Esophagus mucosa (tissue), 1 donor: ENCODE measurements at regions not wholly inside any gene's neighbourhood (a gene's known extent, or its start where the extent isn't known, plus 50 kb on each side); places are given as distances from the start of the nearest gene placed in this dataset.

ENCODE experiments used
- ATAC-seq: fragments of 200-7000 bp; cut with Tn5 transposase; one replicate; pipeline ENCODE4 v1.9.1; 2020
- donor health status: DM: yes; HTN: yes; CAD: no.

GRCh38 chr7:124692425-124692824 lies 73.2 kb downstream of the GPR37 start:
- no peak for ATAC-seq

- no peak for ATAC-seq
Measured at GRCh38 chr7:124690840-124691239, 74.8 kb downstream of the GPR37 start.

- no peak for ATAC-seq
Measured at GRCh38 chr7:124689931-124690330, 75.7 kb downstream of the GPR37 start.

GRCh38 chr7:124689523-124689922 lies 76.1 kb downstream of the GPR37 start:
- peak; percentile 29 for ATAC-seq

- no peak for ATAC-seq
Measured at GRCh38 chr7:124688991-124689390, 76.6 kb downstream of the GPR37 start.

GRCh38 chr7:124686543-124687171 lies 78.9 kb downstream of the GPR37 start:
- no peak for ATAC-seq

GRCh38 chr7:124681946-124682345 lies 83.6 kb downstream of the GPR37 start:
- ATAC-seq = no peak

- no peak for ATAC-seq
Measured at GRCh38 chr7:124680304-124680703, 85.3 kb downstream of the GPR37 start.

GRCh38 chr7:124679586-124680225 lies 85.9 kb downstream of the GPR37 start:
- ATAC-seq = no peak

GRCh38 chr7:124679146-124679545 lies 86.4 kb downstream of the GPR37 start:
- ATAC-seq = no peak

- no peak for ATAC-seq
Measured at GRCh38 chr7:124674451-124674850, 91.1 kb downstream of the GPR37 start.

GRCh38 chr7:124672011-124672410 lies 93.6 kb downstream of the GPR37 start:
- no peak for ATAC-seq

- ATAC-seq = no peak
Measured at GRCh38 chr7:124667312-124668153, 98.1 kb downstream of the GPR37 start.

GRCh38 chr7:124662937-124663336 lies 102.7 kb downstream of the GPR37 start:
- ATAC-seq = no peak

- no peak for ATAC-seq
Measured at GRCh38 chr7:124662372-124662771, 103.2 kb downstream of the GPR37 start.

GRCh38 chr7:124655990-124656389 lies 109.6 kb downstream of the GPR37 start:
- no peak for ATAC-seq

GRCh38 chr7:124652237-124652636 lies 113.4 kb downstream of the GPR37 start:
- ATAC-seq = no peak

GRCh38 chr7:124651136-124651535 lies 114.5 kb downstream of the GPR37 start:
- ATAC-seq = no peak

GRCh38 chr7:124649397-124650014 lies 116.1 kb downstream of the GPR37 start:
- no peak for ATAC-seq

GRCh38 chr7:124647630-124648306 lies 117.8 kb downstream of the GPR37 start:
- no peak for ATAC-seq

- ATAC-seq = no peak
Measured at GRCh38 chr7:124645704-124646103, 119.9 kb downstream of the GPR37 start.

GRCh38 chr7:124643311-124643811 lies 122.2 kb downstream of the GPR37 start:
- ATAC-seq = no peak
